ENCODE measurements at regions not wholly inside any gene's neighbourhood (a gene's known extent, or its start where the extent isn't known, plus 50 kb on each side); places are given as distances from the start of the nearest gene placed in this dataset.

- DNase-seq (ENCODE audit: low read depth in 2 of 2), result no peak
These were observed 294.9 kb downstream of the SOX11 start for GRCh38 chr2:5986801-5987787.

GRCh38 chr2:5988120-5988519 is 295.9 kb downstream of the SOX11 start:
- DNase-seq (ENCODE audit: low read depth in 2 of 2), result no peak

- no peak for DNase-seq (ENCODE audit: low read depth in 2 of 2)
These were observed 297.9 kb downstream of the SOX11 start for GRCh38 chr2:5990086-5990485.

- DNase-seq (ENCODE audit: low read depth in 2 of 2), result no peak
These were observed 299.3 kb downstream of the SOX11 start for GRCh38 chr2:5991305-5991968.

GRCh38 chr2:5995832-5996231 is 303.6 kb downstream of the SOX11 start:
- no peak for DNase-seq (ENCODE audit: low read depth in 2 of 2)

GRCh38 chr2:6008186-6008585 is 316.0 kb downstream of the SOX11 start:
- DNase-seq (ENCODE audit: low read depth in 2 of 2), result no peak

GRCh38 chr2:6008726-6009125 is 316.5 kb downstream of the SOX11 start:
- DNase-seq (ENCODE audit: low read depth in 2 of 2), result no peak

- no peak for DNase-seq (ENCODE audit: low read depth in 2 of 2)
These were observed 318.0 kb downstream of the SOX11 start for GRCh38 chr2:6010163-6010562.

- no peak for DNase-seq (ENCODE audit: low read depth in 2 of 2)
These were observed 319.7 kb downstream of the SOX11 start for GRCh38 chr2:6011921-6012320.

- DNase-seq (ENCODE audit: low read depth in 2 of 2), result no peak
These were observed 325.6 kb downstream of the SOX11 start for GRCh38 chr2:6017736-6018286.

- no peak for DNase-seq (ENCODE audit: low read depth in 2 of 2)
These were observed 332.0 kb downstream of the SOX11 start for GRCh38 chr2:6024229-6024628.

- DNase-seq (ENCODE audit: low read depth in 2 of 2), result no peak
These were observed 332.6 kb downstream of the SOX11 start for GRCh38 chr2:6024784-6025183.

GRCh38 chr2:6025391-6025790 is 333.2 kb downstream of the SOX11 start:
- no peak for DNase-seq (ENCODE audit: low read depth in 2 of 2)

- no peak for DNase-seq (ENCODE audit: low read depth in 2 of 2)
These were observed 334.9 kb downstream of the SOX11 start for GRCh38 chr2:6027066-6027465.

- DNase-seq (ENCODE audit: low read depth in 2 of 2), result no peak
These were observed 339.1 kb downstream of the SOX11 start for GRCh38 chr2:6031200-6031867.

GRCh38 chr2:6036211-6036610 is 344.0 kb downstream of the SOX11 start:
- no peak for DNase-seq (ENCODE audit: low read depth in 2 of 2)

- no peak for DNase-seq (ENCODE audit: low read depth in 2 of 2)
These were observed 351.1 kb downstream of the SOX11 start for GRCh38 chr2:6043238-6043637.

- DNase-seq (ENCODE audit: low read depth in 2 of 2), result no peak
These were observed 360.5 kb downstream of the SOX11 start for GRCh38 chr2:6052649-6053048.

GRCh38 chr2:6053743-6054142 is 361.6 kb downstream of the SOX11 start:
- DNase-seq (ENCODE audit: low read depth in 2 of 2), result no peak

- DNase-seq (ENCODE audit: low read depth in 2 of 2), result no peak
These were observed 362.0 kb downstream of the SOX11 start for GRCh38 chr2:6054161-6054671.

GRCh38 chr2:6060992-6061663 is 368.9 kb downstream of the SOX11 start:
- no peak for DNase-seq (ENCODE audit: low read depth in 2 of 2)
